ENCODE measurements at regions not wholly inside any gene's neighbourhood (a gene's known extent, or its start where the extent isn't known, plus 50 kb on each side); places are given as distances from the start of the nearest gene placed in this dataset.

GRCh38 chr12:16474801-16475200 is 127.4 kb downstream of the MGST1 start:
- H3K4me3 ChIP-seq (ENCODE audit: low read depth, low read length), result no peak overlapping the region
- no peak for TF ChIP-seq CTCF (conservative IDR thresholded peaks at IDR 0.05; ENCODE audit: low read depth, low read length)
- no peak for DNase-seq (ENCODE audit: low read depth)

- TF ChIP-seq CTCF (conservative IDR thresholded peaks at IDR 0.05; ENCODE audit: low read depth, low read length), result no peak
- no peak for DNase-seq (ENCODE audit: low read depth)
- no peak overlapping the region for H3K4me3 ChIP-seq (ENCODE audit: low read depth, low read length)
Measured at GRCh38 chr12:16475521-16475920, 128.1 kb downstream of the MGST1 start.

GRCh38 chr12:16482726-16483125 is 123.2 kb downstream of the LMO3 start:
- no peak overlapping the region for H3K4me3 ChIP-seq (ENCODE audit: low read depth, low read length)
- DNase-seq (ENCODE audit: low read depth), result no peak
- no peak for TF ChIP-seq CTCF (conservative IDR thresholded peaks at IDR 0.05; ENCODE audit: low read depth, low read length)

- no peak overlapping the region for H3K4me3 ChIP-seq (ENCODE audit: low read depth, low read length)
- DNase-seq (ENCODE audit: low read depth), result no peak
- TF ChIP-seq CTCF (conservative IDR thresholded peaks at IDR 0.05; ENCODE audit: low read depth, low read length), result no peak
Measured at GRCh38 chr12:16492240-16492639, 113.7 kb downstream of the LMO3 start.

GRCh38 chr12:16492820-16493797 is 112.9 kb downstream of the LMO3 start:
- no peak for TF ChIP-seq CTCF (conservative IDR thresholded peaks at IDR 0.05; ENCODE audit: low read depth, low read length)
- no peak for DNase-seq (ENCODE audit: low read depth)
- H3K4me3 ChIP-seq (ENCODE audit: low read depth, low read length), result no peak overlapping the region

GRCh38 chr12:16495196-16495595 is 110.8 kb downstream of the LMO3 start:
- no peak for DNase-seq (ENCODE audit: low read depth)
- H3K4me3 ChIP-seq (ENCODE audit: low read depth, low read length), result no peak overlapping the region
- TF ChIP-seq CTCF (conservative IDR thresholded peaks at IDR 0.05; ENCODE audit: low read depth, low read length), result no peak
